HG02623 (cell line): ENCODE measurements at regions not wholly inside any gene's neighbourhood (a gene's known extent, or its start where the extent isn't known, plus 50 kb on each side); places are given as distances from the start of the nearest gene placed in this dataset.

Experiments
- ATAC-seq: cut with Tn5 transposase; IDR thresholded peaks from one replicate; pipeline ENCODE4 v1.9.1; 2021; ENCODE audit warnings: moderate library complexity; ENCODE audit not compliant: unreplicated experiment

DNA sequence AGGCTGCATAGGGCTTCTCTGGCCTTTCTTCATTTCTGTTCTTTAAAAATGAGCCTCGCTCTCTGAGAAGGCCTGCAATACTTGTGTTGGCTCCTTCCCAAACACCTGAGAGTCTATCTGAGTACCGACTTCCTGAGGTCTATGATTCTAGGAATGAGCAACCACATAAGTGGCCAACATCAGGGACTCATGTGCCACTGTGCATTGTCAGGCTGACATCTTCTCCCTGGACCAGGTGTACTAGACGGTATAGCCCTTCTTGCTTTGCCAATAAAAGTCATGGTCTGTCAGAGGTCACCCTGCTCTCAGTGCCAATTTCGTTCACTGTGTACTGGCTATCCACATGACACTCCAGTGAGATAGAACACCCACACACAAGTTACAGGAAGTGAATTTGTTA is 67.4 kb upstream of the EPHA5 start:
- no peak for ATAC-seq

DNA sequence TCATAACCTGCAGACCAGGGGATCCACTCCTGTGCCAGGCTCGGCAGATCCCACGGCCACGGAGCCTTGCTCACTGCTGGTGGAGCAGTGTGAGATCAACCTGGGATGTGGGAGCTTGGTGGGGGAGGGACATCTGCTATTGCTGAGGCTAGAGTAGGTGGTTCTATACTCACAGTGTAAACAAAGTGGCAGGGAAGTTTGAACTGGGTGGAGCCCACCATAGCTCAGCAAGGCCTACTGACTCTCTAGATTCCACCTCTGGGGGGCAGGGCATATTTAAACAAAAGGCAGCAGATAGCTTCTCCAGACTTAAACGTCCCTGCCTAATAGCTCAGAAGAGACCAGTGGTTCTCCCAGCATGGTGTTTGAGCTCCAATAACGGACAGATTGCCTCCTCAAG is 54.7 kb upstream of the EPHA5 start:
- no peak for ATAC-seq
